ENCODE measurements at regions not wholly inside any gene's neighbourhood (a gene's known extent, or its start where the extent isn't known, plus 50 kb on each side); places are given as distances from the start of the nearest gene placed in this dataset.
A peak's percentile ranks its signal among the peaks of the same experiment; 100 is the strongest.
"Not testable (repeated sequence)": the region's sequence is repeated elsewhere in the genome, so short reads cannot be mapped to it uniquely, and the experiment has no call there.

GRCh38 chr15:72857331-72858063, 73.9 kb upstream of the ADPGK start:
- 0 out of 2 replicates have a peak, but pooled peaks cover 7% of the 10 kb centered on the region for H3K27me3 ChIP-seq
- no peaks in the 10 kb centered on the region for H3K9me3 ChIP-seq (replicated peaks)
- H3K4me1 ChIP-seq, result no peaks in the 10 kb centered on the region
- no peak for DNase-seq
- no peak overlapping the region for H3K4me3 ChIP-seq
- H3K36me3 ChIP-seq, result no peaks in the 10 kb centered on the region
- no peak overlapping the region for H3K27ac ChIP-seq

- no peaks in the 10 kb centered on the region for H3K4me1 ChIP-seq
- DNase-seq, result no peak
- no peak overlapping the region for H3K4me3 ChIP-seq
Observed at GRCh38 chr15:72856549-72857040, 73.0 kb upstream of the ADPGK start.

GRCh38 chr15:72855791-72856190, 72.2 kb upstream of the ADPGK start:
- no peak for DNase-seq
- H3K27me3 ChIP-seq, result 0 out of 2 replicates have a peak, but pooled peaks cover 6% of the 10 kb centered on the region
- H3K4me3 ChIP-seq, result no peak overlapping the region
- no peak overlapping the region for H3K27ac ChIP-seq
- H3K36me3 ChIP-seq, result no peaks in the 10 kb centered on the region
- H3K4me1 ChIP-seq, result no peaks in the 10 kb centered on the region
- no peaks in the 10 kb centered on the region for H3K9me3 ChIP-seq (replicated peaks)

More at GRCh38 chr15:72856549-72857040, 73.0 kb upstream of the ADPGK start:
- no peaks in the 10 kb centered on the region for H3K9me3 ChIP-seq (replicated peaks)
- no peaks in the 10 kb centered on the region for H3K36me3 ChIP-seq
- H3K27ac ChIP-seq, result no peak overlapping the region
- H3K27me3 ChIP-seq, result 0 out of 2 replicates have a peak, but pooled peaks cover 7% of the 10 kb centered on the region

- no peak overlapping the region for H3K27ac ChIP-seq
Observed at GRCh38 chr15:72852273-72852672, 68.7 kb upstream of the ADPGK start.

GRCh38 chr15:72851586-72851985, 68.0 kb upstream of the ADPGK start:
- Histone ChIP-seq H3K4me3 (no peak overlapping the region), H3K27me3 (peaks cover 7% of the 10 kb centered on the region; the same call in 1 of the 2 replicates), H3K4me1 (no peaks in the 10 kb centered on the region), H3K9me3 (replicated peaks) (no peaks in the 10 kb centered on the region), H3K27ac (no peak overlapping the region), H3K36me3 (no peaks in the 10 kb centered on the region)
- no peak for DNase-seq

More at GRCh38 chr15:72852273-72852672, 68.7 kb upstream of the ADPGK start:
- H3K9me3 ChIP-seq (replicated peaks), result no peaks in the 10 kb centered on the region
- H3K4me1 ChIP-seq, result no peaks in the 10 kb centered on the region
- 0 out of 2 replicates have a peak, but pooled peaks cover 7% of the 10 kb centered on the region for H3K27me3 ChIP-seq
- H3K4me3 ChIP-seq, result no peak overlapping the region
- no peaks in the 10 kb centered on the region for H3K36me3 ChIP-seq
- no peak for DNase-seq

- DNase-seq, result no peak
- no peaks in the 10 kb centered on the region for H3K4me1 ChIP-seq
- H3K9me3 ChIP-seq (replicated peaks), result no peaks in the 10 kb centered on the region
- no peak overlapping the region for H3K27ac ChIP-seq
- no peaks in the 10 kb centered on the region for H3K36me3 ChIP-seq
- H3K4me3 ChIP-seq, result no peak overlapping the region
- H3K27me3 ChIP-seq, result peaks cover 12% of the 10 kb centered on the region; the same call in 1 of the 2 replicates
Observed at GRCh38 chr15:72850833-72851232, 67.3 kb upstream of the ADPGK start.

GRCh38 chr15:72847806-72848205, 64.2 kb upstream of the ADPGK start:
- H3K9me3 ChIP-seq (replicated peaks), result no peaks in the 10 kb centered on the region
- no peaks in the 10 kb centered on the region for H3K36me3 ChIP-seq
- DNase-seq, result no peak
- H3K27me3 ChIP-seq, result peaks cover 7% of the 10 kb centered on the region; the same call in 1 of the 2 replicates
- H3K27ac ChIP-seq, result no peak overlapping the region
- H3K4me3 ChIP-seq, result no peak overlapping the region
- H3K4me1 ChIP-seq, result no peaks in the 10 kb centered on the region

- H3K9me3 ChIP-seq (replicated peaks), result no peaks in the 10 kb centered on the region
- H3K4me1 ChIP-seq, result no peaks in the 10 kb centered on the region
- DNase-seq, result no peak
- no peaks in the 10 kb centered on the region for H3K36me3 ChIP-seq
- H3K27me3 ChIP-seq, result peaks cover 7% of the 10 kb centered on the region; the same call in 1 of the 2 replicates
- H3K27ac ChIP-seq, result no peak overlapping the region
- H3K4me3 ChIP-seq, result no peak overlapping the region
Observed at GRCh38 chr15:72847033-72847432, 63.5 kb upstream of the ADPGK start.

- Histone ChIP-seq H3K36me3 (no peaks in the 10 kb centered on the region), H3K9me3 (replicated peaks) (no peaks in the 10 kb centered on the region), H3K27me3 (peaks cover 7% of the 10 kb centered on the region; the same call in 1 of the 2 replicates), H3K4me1 (no peaks in the 10 kb centered on the region), H3K27ac (no peak overlapping the region), H3K4me3 (no peak overlapping the region)
- DNase-seq, result no peak
Observed at GRCh38 chr15:72845981-72846383, 62.4 kb upstream of the ADPGK start.

GRCh38 chr15:72844067-72844466, 60.5 kb upstream of the ADPGK start:
- no peaks in the 10 kb centered on the region for H3K9me3 ChIP-seq (replicated peaks)
- H3K27me3 ChIP-seq, result peaks cover 7% of the 10 kb centered on the region; the same call in 1 of the 2 replicates
- DNase-seq, result no peak
- no peaks in the 10 kb centered on the region for H3K36me3 ChIP-seq
- no peak overlapping the region for H3K4me3 ChIP-seq
- H3K4me1 ChIP-seq, result no peaks in the 10 kb centered on the region
- H3K27ac ChIP-seq, result no peak overlapping the region

- H3K27ac ChIP-seq; H3K36me3 ChIP-seq; H3K27me3 ChIP-seq; H3K9me3 ChIP-seq (replicated peaks); H3K4me1 ChIP-seq; H3K4me3 ChIP-seq; DNase-seq: not testable (repeated sequence)
Observed at GRCh38 chr15:72843340-72843739, 59.8 kb upstream of the ADPGK start.

GRCh38 chr15:72840114-72840513, 56.6 kb upstream of the ADPGK start:
- H3K4me1 ChIP-seq, result peaks cover 9% of the 10 kb centered on the region
- no peaks in the 10 kb centered on the region for H3K36me3 ChIP-seq
- H3K27me3 ChIP-seq, result 0 out of 2 replicates have a peak, but pooled peaks cover 2% of the 10 kb centered on the region
- DNase-seq, result no peak
- no peaks in the 10 kb centered on the region for H3K9me3 ChIP-seq (replicated peaks)
- no peak overlapping the region for H3K27ac ChIP-seq
- H3K4me3 ChIP-seq, result no peak overlapping the region

- no peak overlapping the region for H3K27ac ChIP-seq
- no peak for DNase-seq
- H3K36me3 ChIP-seq, result no peaks in the 10 kb centered on the region
- H3K27me3 ChIP-seq, result peaks cover 2% of the 10 kb centered on the region; the same call in 1 of the 2 replicates
- no peak overlapping the region for H3K4me3 ChIP-seq
- peaks cover 9% of the 10 kb centered on the region for H3K4me1 ChIP-seq
- no peaks in the 10 kb centered on the region for H3K9me3 ChIP-seq (replicated peaks)
Observed at GRCh38 chr15:72838311-72838731, 54.8 kb upstream of the ADPGK start.

GRCh38 chr15:72836676-72837330, 53.2 kb upstream of the ADPGK start:
- Histone ChIP-seq H3K36me3 (no peaks in the 10 kb centered on the region), H3K27me3 (peaks cover 2% of the 10 kb centered on the region; the same call in 1 of the 2 replicates), H3K9me3 (replicated peaks) (no peaks in the 10 kb centered on the region), H3K27ac (no peak overlapping the region), H3K4me1 (peaks cover 9% of the 10 kb centered on the region), H3K4me3 (no peak overlapping the region)
- DNase-seq, result peak; percentile 65 to 73

- Histone ChIP-seq H3K4me3 (no peak overlapping the region), H3K4me1 (peaks cover 9% of the 10 kb centered on the region), H3K9me3 (replicated peaks) (no peaks in the 10 kb centered on the region), H3K36me3 (no peaks in the 10 kb centered on the region), H3K27me3 (peaks cover 2% of the 10 kb centered on the region; the same call in 1 of the 2 replicates), H3K27ac (no peak overlapping the region)
- peak in 1 of 2 experiments; percentile 27 for DNase-seq
Observed at GRCh38 chr15:72835294-72835890, 51.8 kb upstream of the ADPGK start.

All from SJCRH30 (cell line).